ENCODE measurements at regions not wholly inside any gene's neighbourhood (a gene's known extent, or its start where the extent isn't known, plus 50 kb on each side); places are given as distances from the start of the nearest gene placed in this dataset.

DNA sequence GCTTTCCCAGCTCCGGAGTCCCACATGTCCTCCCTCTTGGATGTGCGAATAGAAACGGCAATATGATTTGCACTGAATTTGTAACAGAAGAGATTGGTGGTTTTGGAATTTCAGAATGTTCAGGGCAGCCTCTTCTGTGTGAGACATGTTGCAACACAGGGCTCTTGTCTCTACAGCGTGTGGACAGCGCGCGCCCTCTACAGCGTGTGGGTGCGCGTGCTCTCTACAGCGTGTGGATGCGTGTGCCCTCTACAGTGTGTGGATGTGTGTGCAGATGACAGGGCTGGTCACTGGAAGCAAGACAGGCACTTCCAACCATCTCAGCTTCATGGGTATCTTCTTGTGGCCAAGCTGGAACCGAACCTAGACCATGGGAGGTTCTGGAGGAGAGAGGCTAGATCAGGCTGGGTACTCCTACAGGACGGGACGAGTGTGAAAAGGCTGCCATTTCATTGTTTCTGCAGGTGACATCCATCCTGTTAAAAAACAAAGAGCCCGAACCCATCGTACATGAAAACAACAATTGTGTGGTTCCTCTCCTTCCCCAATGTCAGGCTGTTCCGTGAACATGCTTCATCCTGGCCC lies 78.4 kb downstream of the TEX29 start:
- no peaks in the 10 kb centered on the region for H3K9me3 ChIP-seq (replicated peaks)
- peaks cover 64% of the 10 kb centered on the region for H3K27me3 ChIP-seq (ENCODE audit: low read depth)
- H3K27ac ChIP-seq (replicated peaks) = no peak overlapping the region
- no peaks in the 10 kb centered on the region for H3K4me1 ChIP-seq
- H3K4me3 ChIP-seq = no peak overlapping the region
- intact Hi-C loops (cut with micrococcal nuclease) = no loop called here
- DNase-seq = no peak
- no peaks in the 10 kb centered on the region for H3K36me3 ChIP-seq
- TF ChIP-seq, protein P1, sequence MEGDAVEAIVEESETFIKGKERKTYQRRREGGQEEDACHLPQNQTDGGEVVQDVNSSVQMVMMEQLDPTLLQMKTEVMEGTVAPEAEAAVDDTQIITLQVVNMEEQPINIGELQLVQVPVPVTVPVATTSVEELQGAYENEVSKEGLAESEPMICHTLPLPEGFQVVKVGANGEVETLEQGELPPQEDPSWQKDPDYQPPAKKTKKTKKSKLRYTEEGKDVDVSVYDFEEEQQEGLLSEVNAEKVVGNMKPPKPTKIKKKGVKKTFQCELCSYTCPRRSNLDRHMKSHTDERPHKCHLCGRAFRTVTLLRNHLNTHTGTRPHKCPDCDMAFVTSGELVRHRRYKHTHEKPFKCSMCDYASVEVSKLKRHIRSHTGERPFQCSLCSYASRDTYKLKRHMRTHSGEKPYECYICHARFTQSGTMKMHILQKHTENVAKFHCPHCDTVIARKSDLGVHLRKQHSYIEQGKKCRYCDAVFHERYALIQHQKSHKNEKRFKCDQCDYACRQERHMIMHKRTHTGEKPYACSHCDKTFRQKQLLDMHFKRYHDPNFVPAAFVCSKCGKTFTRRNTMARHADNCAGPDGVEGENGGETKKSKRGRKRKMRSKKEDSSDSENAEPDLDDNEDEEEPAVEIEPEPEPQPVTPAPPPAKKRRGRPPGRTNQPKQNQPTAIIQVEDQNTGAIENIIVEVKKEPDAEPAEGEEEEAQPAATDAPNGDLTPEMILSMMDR (IDR thresholded peaks at IDR 0.05; ENCODE audit: borderline replicate concordance) = no peak

DNA sequence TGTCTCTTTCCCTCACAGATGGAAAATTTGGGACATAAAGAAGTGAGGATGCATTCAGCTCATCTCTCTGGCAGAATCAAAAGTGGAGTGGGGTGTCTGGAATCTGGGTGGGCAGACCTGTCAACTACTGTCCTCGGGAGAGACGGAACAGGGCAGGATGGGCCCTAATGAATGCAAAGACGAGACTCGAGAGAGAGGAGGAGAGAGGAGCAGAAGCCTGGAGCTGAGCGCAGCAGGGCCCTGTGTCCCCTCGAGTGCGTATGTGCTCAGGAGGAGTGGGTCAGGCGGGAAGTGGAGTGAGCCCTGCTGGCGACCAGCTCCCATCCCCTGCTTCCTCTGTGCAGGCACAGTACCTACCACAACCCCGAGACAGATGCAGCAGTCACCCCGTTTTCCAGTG lies 78.9 kb downstream of the TEX29 start:
- no peaks in the 10 kb centered on the region for H3K4me1 ChIP-seq
- H3K36me3 ChIP-seq = no peaks in the 10 kb centered on the region
- H3K9me3 ChIP-seq (replicated peaks) = no peaks in the 10 kb centered on the region
- H3K4me3 ChIP-seq = no peak overlapping the region
- H3K27me3 ChIP-seq (ENCODE audit: low read depth) = peaks cover 64% of the 10 kb centered on the region
- TF ChIP-seq, protein P1 (IDR thresholded peaks at IDR 0.05; ENCODE audit: borderline replicate concordance) = no peak
- intact Hi-C loops (cut with micrococcal nuclease) = no loop called here
- no peak overlapping the region for H3K27ac ChIP-seq (replicated peaks)
- DNase-seq = no peak

DNA sequence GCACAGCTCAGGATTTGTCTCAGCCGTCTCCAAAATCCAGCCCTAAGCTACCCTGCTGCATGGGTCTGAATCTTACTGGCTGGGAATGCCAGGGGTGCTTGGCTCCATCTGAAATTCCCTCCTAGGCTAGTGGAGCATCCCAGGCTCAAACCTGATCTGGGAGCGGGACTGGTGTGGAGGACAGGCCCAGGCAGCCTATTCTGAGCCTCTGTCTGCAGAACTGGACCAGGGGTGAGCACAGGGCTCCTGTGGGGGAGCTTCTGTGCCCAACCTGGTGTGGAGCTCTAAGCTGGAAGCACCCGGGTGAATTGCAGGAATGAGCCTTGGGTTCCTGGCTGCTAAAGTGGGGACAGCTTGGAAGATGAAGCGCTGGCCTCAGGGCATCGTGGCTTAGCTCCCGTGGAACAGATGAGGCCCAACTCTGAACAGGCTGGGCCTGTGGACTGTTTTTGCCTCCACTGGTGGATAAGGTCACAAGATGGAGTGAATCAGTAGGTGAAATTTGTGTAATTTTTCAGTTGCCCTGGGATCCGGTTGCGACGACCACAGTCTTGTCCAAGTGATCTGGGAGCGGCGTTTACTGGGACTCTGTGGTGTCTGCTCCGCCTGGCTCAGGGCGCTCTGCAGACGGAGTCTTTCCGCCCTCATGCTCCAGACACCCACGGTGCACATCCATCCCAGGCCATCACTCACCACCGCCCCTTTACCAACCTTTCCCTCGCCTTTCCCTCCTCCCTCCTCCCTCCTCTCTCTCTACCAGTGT lies 79.5 kb downstream of the TEX29 start:
- H3K36me3 ChIP-seq = no peaks in the 10 kb centered on the region
- H3K9me3 ChIP-seq (replicated peaks) = no peaks in the 10 kb centered on the region
- no peaks in the 10 kb centered on the region for H3K4me1 ChIP-seq
- no peak overlapping the region for H3K27ac ChIP-seq (replicated peaks)
- no peak for DNase-seq
- intact Hi-C loops (cut with micrococcal nuclease) = no loop called here
- H3K27me3 ChIP-seq (ENCODE audit: low read depth) = peaks cover 67% of the 10 kb centered on the region
- TF ChIP-seq, protein P1 (IDR thresholded peaks at IDR 0.05; ENCODE audit: borderline replicate concordance) = no peak
- H3K4me3 ChIP-seq = no peak overlapping the region

DNA sequence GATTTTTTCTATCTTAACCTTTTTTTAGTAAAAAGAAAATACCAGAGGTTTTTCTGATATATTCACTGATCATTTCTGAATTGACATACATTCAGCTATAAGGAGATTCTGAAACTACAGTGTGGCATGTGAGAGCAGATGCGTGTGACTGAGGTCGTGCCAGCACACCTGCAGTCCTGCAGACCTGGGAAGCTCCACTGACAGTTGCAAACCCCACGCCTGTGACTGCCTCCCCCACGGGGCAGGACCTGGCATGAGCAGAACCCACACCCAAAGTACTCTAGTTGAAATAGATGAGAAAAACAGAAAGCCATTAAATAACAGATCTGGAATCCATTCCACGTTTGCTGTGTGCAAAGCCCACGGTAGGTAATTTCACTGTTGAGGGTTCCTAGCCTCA lies 80.7 kb downstream of the TEX29 start:
- H3K4me3 ChIP-seq = no peak overlapping the region
- no peaks in the 10 kb centered on the region for H3K36me3 ChIP-seq
- TF ChIP-seq, protein P1 (IDR thresholded peaks at IDR 0.05; ENCODE audit: borderline replicate concordance) = no peak
- no peak overlapping the region for H3K27ac ChIP-seq (replicated peaks)
- DNase-seq = no peak
- no peaks in the 10 kb centered on the region for H3K9me3 ChIP-seq (replicated peaks)
- intact Hi-C loops (cut with micrococcal nuclease) = no loop called here
- no peaks in the 10 kb centered on the region for H3K4me1 ChIP-seq
- H3K27me3 ChIP-seq (ENCODE audit: low read depth) = peaks cover 69% of the 10 kb centered on the region

DNA sequence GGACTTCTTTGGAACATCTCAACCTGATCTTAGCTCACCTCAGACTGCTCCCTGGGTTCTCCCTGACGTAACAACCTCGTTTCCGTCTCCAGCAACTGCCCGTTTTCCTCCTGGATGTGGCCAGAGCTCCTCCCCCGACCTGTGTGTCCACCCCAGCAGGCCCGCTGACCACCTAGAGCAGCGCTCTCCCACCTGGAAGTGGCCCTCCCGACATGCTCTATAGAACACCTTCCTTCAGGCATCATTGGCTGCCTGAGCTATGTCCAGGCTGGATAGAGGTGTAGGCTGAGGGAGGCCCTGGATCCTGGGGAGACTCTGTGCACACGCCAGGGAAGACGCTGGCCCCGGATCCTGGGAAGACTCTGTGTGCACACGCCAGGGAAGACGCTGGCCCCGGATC lies 81.3 kb downstream of the TEX29 start:
- DNase-seq = no peak

More for the DNA sequence above, 81.3 kb downstream of the TEX29 start:
- intact Hi-C loops (cut with micrococcal nuclease) = no loop called here
- H3K9me3 ChIP-seq (replicated peaks) = no peaks in the 10 kb centered on the region
- H3K4me3 ChIP-seq = no peak overlapping the region
- no peak overlapping the region for H3K27ac ChIP-seq (replicated peaks)
- H3K36me3 ChIP-seq = no peaks in the 10 kb centered on the region
- H3K27me3 ChIP-seq (ENCODE audit: low read depth) = peaks cover 69% of the 10 kb centered on the region
- TF ChIP-seq, protein P1 (IDR thresholded peaks at IDR 0.05; ENCODE audit: borderline replicate concordance) = no peak
- H3K4me1 ChIP-seq = no peaks in the 10 kb centered on the region
